T-helper 9 cell (primary cell): ENCODE measurements at regions not wholly inside any gene's neighbourhood (a gene's known extent, or its start where the extent isn't known, plus 50 kb on each side); places are given as distances from the start of the nearest gene placed in this dataset.
"Not testable (repeated sequence)": the region's sequence is repeated elsewhere in the genome, so short reads cannot be mapped to it uniquely, and the experiment has no call there.

Source experiments
- DNase-seq: peaks from one replicate; pipeline ENCODE4 v3.0.0-alpha.2; 2020

- no peak for DNase-seq
Observed at GRCh38 chr16:87008664-87009063, 308.5 kb downstream of the C16orf95 start.

DNA sequence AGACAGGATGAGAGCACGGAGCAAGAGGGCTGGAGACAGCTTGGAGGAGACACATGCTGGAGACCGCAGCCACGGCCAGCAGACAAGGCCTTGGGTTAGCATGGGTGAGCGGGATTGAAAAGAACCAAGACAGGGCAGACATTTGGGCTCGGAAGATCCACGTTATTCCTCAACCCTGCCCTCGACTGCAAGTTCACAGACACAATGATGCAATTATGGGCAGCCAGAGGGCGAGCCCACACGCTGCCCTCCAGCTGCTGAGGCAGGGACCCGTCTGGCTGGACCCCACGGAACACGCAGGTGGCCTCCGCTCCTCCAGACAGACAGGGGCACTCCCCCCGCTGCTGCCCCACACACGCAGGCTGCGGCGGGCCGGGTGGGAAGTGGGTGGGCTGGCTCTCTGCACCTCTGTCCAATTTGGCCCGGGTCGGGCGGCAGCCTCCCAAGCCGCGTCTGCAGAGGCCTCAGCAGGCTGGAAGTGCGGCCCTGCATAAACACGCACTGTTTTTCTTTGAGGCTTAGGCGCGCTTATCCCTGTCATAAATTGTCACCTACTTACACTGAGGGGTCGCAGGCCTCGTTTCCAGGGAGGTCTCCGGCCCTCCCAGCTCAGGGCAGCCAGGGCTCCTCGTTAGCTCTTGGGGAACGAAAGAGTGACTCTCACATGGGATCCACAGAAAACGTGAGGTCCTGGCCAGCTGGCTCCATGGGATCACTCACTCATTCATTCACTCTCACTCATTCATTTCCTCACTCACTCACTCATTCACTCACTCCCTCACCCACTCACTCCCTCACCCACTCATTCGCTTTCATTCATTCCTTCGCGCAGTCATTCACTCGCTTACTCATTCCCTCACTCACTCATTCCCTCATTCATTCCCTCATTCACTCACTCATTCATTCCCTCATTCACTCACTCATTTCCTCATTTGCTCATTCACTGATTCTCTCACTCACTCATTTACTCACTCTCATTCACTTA is 303.9 kb downstream of the C16orf95 start:
- no peak for DNase-seq

GRCh38 chr16:87014112-87014511 is 303.1 kb downstream of the C16orf95 start:
- no peak for DNase-seq

DNA sequence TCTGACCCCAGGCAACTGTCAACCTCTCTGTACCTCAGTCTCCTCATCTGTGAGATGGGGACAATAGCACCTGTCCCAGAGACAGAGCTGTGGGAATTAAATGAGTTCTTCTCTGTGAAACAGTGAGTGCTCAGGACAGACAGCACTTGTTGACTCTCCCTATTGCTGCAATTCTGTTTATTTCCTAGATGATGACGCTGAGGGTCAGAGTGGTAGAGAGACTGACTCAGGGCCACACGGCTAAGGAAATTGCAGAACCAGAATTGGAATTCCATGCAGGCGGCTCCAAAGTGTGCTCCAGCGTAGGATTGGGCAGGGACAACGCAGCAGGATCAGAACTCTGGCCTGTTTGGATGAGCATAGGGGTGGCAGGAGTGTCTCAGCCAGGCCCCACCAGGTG is 302.2 kb downstream of the C16orf95 start:
- no peak for DNase-seq

GRCh38 chr16:87016046-87017035 is 300.9 kb downstream of the C16orf95 start:
- no peak for DNase-seq

DNA sequence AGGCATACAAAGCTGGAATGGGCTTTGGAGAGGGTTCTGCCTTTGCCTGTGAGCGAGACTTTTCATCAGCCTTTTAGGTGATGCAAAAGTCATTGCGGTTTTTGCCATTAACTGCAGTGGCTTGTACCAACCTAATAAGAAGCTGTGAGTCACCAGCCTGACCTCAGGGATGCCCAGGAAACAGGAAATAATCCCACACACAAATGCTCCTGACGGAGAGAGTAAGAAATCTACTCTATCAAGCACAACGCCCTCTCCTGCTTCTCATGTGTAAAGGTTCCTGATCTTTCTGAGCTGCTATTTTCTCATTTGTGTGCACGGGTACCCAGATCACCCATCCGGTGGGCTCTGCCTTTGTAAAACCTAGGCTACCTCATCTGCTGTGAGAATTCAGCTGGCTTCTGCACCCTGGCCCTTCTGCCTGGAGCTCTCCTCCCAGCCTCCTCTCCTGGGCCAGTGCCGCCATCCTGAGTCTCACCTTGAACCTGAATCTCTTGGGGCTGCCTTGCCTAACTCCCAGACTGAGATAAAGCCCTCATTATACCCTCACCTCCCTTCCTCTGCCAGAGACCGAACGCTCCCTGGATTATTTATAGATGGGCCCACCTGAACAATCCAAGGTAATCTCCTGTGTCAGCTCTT is 299.7 kb downstream of the C16orf95 start:
- DNase-seq = no peak

DNA sequence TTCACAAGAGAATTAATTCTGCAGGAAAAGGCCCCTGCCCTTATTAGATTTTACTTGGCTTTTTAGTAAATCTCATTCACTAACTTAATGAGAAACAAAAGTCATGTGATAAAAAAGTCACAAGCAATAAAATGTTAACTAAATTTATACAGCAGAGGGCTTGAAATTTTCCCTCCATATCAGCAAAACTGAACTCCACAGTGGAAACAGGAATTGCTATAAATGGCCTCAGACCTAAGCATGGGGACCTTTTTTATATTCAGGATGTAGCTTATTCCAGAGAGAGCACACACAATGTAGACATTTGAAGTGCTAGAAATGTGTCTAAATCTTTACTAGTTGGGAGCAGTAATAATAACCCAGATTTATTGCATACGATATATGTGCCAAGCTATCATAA is 291.5 kb downstream of the C16orf95 start:
- DNase-seq = no peak

DNA sequence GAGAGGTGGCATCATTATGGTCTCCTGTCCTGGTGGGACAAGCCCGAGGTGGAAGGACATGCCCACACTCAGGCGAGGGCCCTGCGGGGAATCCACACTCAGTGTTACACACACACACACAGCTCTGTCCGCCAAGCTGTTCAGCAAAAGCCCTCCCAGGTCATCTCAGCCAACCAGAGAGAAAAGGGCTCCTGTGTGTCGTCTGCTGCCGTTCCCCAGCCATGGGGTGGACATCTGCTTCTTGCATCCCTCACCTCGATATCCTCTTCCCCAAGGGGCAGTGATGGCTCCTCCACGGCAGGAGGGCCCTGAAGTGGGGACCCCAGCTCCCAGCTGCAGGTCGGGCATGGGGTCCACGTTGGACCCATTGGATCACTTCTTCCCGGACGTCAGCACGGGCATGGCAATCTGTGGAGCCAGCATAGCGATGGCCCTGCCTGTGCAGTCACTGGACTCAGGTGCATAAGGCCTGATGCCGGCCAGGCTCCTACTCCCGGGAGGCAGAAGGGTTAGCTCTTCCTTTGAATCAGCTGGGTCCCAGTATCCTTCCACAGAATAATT is 290.1 kb downstream of the C16orf95 start:
- DNase-seq = no peak

- DNase-seq = no peak
Observed at GRCh38 chr16:87028481-87029320, 288.5 kb downstream of the C16orf95 start.

GRCh38 chr16:87032554-87032953 is 284.6 kb downstream of the C16orf95 start:
- DNase-seq = no peak

DNA sequence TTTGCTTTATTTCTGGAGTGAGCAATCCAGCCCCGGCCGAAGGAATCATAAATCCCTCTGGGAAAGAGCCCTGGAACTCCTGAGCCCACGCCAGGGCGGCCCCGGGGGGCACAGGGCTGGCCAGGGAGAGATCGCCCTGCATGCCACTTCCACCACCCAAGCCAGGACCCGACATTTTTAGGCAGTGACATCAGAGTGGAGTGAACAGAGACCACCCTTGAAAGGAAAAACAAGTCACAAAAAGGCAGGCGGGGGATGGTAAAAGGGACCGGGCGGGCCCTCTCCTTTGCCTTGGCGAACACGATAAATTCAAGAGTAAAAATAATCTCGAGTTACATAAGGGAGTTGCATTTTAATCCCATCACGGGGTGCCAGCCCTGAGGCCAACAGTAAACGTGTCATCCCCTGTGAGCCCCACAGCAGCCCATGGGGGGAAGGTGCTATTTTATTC is 284.1 kb downstream of the C16orf95 start:
- no peak for DNase-seq

DNA sequence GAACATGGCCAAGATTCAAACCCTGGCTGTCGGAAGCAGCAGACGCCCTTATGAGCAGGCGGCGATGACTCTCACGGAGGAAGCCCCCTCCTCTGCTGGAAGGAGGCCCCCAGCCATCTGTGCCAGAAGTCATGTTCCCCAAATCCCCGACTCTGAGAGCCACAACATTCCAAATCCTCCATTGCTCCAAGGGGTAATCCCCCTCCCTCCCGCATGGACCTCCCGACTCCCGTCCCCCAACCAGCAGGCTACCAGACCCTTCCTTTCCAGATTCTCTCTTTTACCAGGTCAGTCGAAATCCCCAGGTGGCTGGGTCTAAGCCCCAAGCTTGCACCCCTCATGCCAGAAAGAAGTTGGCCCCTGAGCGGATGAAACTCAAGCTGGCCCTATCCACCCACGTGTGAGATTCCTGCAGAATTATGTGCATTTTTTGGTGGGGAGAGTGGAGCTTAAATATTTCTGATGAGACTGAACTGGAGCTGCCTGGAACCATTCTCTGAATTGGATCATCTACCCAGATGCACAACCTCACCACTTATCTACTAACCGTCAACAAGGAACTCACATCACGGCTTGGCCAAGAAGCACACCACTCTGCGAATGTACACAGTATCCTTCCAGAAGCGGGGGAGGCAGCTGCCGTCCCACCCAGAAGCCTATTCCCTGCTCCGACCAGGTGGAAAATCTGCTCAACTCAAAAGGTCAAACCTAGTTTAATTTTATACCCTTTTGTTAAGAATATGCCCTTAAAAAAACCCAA is 283.5 kb downstream of the C16orf95 start:
- DNase-seq = no peak

DNA sequence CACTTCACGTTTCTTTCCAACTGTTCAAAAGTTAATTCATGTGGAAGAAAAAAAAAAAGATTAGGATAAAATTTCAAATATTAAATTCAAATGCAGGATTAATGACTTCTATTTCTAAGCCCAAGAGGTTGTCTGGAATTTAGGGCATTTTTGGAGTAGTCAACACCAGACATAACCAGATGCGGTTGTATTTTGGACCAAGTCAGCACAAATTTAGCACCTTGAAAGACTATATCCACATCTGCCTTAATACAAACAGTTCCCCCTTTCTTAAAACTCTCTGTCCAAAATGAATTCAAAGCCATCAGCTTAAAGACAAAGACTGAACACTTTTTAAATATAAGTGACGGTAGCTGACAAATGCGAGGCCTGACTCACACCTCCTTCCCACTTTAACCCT is 282.9 kb downstream of the C16orf95 start:
- no peak for DNase-seq

DNA sequence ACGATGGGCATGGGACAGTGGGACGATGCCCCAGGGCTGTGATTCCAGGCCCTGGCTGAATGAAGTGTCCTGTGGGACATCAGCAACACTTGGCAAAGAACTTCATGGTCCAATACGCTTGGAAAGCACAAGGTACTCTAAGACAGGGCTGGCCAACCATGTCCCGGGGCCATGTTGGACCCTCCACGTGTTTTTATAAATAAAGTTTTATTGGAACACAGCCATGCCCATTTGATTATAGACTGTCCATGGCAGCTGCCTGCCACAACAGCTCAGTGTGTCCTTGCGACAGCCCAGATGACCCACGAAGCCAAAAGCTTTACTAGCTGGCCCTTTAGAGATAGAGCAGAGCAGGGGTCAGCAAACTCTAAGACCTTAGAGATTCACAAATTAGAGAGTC is 282.1 kb downstream of the C16orf95 start:
- no peak for DNase-seq

DNA sequence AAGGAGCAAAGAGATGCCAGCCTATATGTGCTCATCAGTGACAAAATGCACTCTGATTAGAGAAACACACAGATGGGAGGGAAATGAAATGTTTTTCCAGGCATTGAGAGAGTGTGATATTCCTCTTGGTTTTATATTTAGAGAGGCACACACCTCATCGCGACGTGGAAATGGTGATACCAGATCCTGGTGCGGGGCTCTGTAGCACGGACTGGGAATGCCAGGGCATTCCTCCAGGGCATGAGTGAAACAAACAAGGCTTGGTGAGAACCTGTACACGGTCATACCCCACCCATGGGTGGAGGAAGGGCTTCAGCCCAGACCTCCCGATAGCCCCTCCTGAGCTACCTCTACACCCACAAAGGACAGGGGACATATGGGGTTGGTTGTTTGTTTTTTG is 280.2 kb downstream of the C16orf95 start:
- DNase-seq = no peak

GRCh38 chr16:87038528-87038927 is 278.7 kb downstream of the C16orf95 start:
- not testable (repeated sequence) for DNase-seq

- no peak for DNase-seq
Observed at GRCh38 chr16:87040169-87041117, 276.7 kb downstream of the C16orf95 start.

GRCh38 chr16:87041286-87041685 is 275.9 kb downstream of the C16orf95 start:
- DNase-seq = no peak

GRCh38 chr16:87042551-87043230 is 274.5 kb downstream of the C16orf95 start:
- no peak for DNase-seq
